Activated CD8-positive, alpha-beta memory T cell treated with anti-CD3 and anti-CD28 coated beads for 24 hours (primary cell): ENCODE measurements at regions not wholly inside any gene's neighbourhood (a gene's known extent, or its start where the extent isn't known, plus 50 kb on each side); places are given as distances from the start of the nearest gene placed in this dataset.

Experiments
- DNase-seq: peaks from one replicate; pipeline ENCODE4 v3.0.0-alpha.2; 2020

DNA sequence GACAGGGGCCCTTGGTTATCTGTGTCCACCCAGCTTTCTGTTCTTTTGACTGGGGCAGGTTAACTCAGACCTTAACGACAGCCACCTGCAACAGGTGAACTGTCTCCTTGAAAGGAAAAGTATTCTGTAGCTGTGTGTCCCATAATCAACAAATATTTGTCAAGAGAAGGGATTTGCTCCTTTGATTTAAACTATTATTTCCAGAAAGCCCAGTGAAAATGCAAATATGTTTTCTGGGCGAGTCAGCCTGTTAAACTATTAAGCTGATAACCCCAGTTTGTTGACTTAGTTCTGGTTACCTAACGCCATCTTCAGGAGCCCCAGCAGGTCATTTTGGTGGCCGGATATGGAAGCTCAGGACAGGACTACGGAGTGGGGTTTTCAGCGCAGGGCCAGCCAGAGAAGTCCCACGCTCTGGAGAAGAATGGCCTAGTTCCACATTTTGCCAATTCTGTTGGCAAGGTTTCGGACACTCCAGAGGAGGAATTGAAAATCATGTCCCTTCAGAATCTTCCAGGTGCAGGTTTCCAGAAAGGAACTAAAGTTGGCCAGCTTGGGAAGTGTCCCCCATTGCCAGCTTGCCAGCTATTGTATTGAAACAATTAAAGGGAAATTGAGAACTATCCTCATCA is 54.5 kb downstream of the ADRA2A start:
- no peak for DNase-seq

DNA sequence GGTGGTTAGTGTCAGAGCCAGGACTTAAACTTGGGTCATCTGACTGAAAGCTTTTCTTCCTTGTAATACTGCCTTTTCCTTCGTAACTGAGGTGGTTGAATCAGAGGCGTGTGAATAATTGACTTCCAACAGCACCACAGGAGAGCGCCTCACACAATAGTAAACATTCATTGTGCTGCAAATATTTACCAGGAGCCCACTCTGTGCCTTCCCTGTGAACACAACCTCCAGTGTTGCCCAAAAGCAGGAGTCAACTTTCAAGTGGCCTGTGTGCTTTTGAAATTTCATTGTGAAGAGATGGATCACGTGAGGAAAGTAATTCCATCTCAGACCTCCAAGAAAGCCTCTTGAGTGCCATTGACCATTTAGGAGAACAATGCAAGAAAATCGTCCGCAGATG is 60.2 kb downstream of the ADRA2A start:
- DNase-seq = no peak

DNA sequence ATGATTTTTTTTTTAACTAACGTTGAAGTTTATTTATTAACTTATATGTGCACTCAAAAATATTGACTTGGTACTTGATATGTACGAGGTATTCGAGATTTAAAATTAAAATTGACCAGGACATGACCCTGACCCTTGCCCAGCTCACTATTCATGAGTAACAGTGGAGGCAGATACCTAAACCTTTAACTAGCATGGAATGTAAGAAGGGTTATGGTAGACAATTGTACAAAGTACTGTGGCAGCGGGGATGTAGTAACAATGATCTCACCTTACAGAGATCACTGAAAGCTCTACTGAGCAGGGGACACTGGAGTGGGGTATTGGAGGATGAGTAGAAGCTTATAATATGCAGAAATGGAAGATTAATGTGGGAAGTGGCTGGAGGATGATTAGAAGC is 60.8 kb downstream of the ADRA2A start:
- peak; percentile 11 for DNase-seq

DNA sequence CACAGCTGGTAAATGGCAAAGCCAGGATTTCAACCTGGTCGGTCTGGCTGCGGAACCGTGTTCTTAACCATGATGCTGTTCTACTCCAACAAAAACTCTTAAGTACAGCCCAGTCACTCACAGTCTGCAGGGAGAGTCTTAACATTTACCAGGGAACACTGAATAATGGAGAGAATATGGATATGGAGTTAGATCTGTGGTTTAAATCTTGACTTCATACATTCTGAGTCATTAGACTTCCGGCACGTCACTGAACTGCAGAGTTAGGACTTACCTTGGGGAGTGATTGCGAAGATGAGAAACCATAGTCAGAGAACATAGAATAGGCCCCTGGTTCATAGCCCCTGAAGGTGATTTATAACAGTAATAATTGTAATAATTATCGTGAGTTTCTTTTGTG is 61.7 kb downstream of the ADRA2A start:
- DNase-seq = no peak

DNA sequence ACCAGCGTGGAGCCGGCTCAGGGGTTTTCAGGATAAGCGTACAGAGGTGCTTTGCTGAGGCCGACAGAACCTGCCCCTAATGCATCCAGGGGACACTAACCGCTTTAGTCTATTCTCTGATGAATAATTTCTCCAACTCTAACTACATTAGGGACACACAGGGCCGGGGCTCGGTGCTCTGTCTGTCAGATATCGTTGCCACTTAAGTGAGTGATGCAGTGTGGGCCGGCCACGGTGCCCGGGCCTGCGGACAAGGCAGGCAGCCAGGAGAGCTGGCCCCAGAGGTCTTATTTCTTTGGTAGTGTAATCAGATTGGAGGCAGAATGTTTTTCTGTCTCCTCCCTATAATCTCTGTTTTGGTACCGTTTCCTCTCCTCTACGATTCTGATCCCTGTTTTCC is 62.7 kb downstream of the ADRA2A start:
- no peak for DNase-seq

DNA sequence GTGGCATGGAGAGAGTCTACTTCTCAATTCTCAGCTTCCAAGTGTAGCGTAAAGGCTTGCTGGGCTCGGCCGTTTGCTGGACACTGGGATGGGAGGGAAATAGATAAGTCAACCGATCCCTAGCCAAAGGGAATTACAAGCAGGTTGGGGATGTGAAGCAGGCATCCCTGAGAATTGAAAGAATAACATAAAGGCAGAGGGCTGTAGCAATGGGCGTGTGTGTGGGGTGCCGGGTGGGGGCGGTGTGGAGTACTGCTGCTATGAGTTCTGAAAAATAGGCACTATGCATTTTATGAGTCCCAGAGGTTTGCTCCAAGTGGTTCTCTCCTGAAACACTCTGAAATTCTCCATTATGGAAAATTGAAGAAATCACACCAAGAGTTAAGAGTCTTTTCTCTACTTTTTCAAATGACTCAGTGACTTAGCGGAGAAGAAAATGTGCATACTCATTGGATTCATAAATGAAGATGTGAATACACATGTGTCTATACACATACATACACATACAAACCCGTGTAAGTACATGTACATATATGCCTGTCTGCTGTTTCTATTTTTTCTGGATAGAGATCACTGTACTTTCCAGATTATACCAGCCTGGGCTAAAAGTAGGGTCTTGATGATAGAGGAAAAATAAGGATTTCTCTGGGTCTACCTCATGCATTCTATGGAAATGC is 65.4 kb downstream of the ADRA2A start:
- DNase-seq = no peak

DNA sequence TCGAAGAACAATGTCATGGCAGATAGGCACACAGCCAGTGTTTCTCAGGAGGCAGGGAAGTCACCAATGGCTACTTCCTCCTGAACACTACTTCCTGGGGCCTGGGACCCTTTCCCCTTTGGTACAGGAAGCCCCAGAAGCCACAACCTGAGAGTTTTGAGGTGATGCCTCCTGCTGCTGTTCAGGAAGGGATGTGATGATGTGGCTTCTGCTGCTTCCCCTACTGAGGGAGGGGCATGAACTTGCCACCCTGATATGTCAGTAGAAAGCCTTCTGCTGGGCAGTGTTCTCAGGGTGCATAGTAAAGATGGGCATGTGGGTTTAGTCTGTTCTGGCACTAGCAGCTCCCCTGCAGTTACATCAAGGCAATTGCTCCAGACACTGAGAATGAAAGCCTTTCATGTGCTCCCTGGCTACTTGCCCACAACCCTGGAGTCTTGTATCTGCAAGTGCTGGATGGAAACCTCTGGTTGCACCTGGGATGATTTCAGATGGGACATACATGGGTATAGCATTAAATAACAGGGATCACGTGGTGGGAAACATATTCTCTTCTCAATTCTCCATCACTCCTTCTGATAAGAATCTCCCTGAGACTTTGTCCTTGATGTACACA is 69.3 kb downstream of the ADRA2A start:
- DNase-seq = no peak

DNA sequence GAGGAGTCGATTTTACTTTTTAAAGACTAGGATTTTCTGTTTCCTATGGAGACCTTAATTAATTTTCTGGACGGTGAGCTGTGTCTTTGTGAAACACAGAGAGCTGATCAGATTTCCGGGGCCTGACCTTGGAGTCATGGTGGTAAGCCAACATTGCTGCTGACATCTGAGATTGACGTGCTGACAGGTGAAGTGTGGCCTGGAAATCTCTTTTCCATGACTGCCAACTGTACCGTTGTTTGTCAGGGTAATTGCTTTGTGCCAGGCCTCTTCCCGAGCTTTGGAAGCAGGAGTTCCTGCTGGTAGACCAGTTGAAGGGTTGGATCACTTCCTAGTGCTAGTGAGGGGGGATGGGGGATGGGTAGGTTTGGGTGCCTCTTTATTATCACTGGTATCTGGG is 71.2 kb downstream of the ADRA2A start:
- no peak for DNase-seq

DNA sequence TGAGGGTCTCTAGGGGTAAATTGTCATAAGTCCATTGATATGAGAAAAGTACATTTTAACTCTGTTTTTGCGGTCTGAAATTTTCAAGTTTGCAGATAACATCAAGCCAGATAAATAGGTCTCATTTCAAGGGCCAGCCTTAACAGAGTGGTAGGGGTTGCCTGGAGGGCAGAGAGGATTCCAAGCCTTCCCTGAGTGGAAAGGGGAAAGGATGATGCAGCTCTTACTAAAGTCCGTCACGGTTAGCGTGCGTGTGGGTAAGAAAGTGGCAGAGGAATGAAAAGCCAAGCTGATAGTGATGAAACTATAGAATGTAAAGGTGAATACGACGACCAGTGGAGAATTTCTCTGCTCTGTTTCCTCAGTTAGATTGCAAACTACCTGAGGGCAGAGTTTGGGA is 71.6 kb downstream of the ADRA2A start:
- DNase-seq = no peak

DNA sequence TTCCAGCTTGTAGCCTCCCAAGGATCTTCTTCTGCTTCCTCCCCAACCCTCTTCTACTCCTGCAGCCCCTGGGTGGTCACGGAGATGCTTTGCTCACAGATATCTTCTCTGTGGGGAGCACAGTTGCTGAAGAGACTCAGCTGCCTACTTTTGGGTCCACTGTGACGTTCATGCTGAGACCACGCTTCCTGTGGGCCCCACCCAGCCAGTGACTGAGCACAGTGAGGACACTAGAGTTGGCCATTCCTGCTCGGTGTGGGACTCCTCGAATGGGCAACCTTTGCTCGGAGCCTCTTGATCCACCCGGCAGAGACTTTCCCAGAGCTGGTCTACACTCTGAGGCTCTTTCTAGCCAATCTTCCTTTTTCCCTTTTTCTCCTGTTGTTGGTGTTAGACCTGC is 73.9 kb downstream of the ADRA2A start:
- DNase-seq = no peak

DNA sequence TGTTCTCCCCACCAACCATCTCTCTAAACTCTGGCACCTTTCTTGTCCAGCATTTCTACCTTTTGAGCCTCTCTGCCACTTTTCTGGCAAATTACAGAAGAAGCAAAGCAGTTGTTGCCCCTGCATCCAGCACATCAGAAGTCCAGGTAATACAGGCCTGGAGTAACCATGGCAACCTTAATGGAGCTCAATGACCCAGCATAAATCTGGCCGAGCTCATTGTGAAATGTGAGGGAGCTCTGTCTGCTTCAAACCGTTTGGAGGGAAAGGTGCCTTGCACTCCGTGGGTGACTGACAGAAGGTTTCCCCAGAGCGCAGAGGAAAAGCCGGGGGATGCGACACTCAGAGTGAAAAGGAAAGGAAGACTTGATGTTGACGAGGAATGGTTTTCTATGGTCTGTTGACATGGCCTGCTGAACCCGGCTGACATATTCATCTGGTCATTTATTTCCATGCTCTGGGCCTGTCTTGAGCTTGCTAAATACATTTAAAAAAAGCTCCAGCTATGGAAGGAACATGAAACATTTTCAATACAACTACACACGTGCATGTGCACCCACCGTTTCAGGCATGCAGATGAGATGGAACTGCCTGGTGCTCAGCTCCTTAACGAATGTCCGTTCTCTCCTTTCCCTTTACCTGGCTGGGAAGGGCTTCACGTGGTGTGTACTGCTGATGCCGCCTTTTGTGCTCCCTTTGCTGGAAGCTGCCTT is 74.9 kb downstream of the ADRA2A start:
- DNase-seq = no peak

DNA sequence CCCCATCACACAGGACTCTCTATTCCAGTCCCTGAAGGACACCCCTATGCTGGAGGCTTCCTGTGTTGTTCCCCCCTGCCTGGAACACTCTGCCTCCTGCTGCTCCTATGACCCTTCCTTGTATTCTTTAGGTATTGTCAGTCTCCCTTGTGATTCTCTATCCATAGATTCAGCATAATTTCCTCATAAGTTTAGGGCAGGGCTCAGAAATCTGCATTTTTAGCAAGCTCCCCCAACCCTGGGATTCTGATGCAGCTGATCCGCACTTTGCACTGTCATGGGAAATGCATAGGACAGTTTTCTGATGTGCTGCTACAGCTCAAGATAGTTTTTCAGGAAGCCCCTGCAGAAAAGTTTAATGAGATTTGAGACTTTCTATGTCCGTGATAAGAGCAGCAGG is 79.9 kb downstream of the ADRA2A start:
- DNase-seq = no peak

DNA sequence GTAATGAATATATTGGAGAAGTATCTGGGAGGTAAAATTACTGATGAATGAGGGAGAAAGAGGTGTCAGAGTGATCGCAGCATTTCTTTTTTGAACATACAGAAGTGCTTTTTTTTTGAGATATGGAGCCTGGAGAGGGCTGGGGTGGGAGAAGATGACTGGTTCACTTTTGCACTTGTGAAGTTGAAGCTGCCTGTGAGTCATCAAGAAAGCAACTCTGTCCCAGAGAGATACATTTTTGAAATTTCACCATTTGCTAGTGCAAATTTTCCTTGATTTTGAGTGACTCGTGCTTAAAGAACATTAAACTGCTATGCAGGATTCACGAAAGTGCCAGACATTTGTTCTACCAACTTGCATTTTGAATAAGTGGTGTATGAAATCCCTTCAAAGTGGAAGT is 81.8 kb downstream of the ADRA2A start:
- DNase-seq = no peak

DNA sequence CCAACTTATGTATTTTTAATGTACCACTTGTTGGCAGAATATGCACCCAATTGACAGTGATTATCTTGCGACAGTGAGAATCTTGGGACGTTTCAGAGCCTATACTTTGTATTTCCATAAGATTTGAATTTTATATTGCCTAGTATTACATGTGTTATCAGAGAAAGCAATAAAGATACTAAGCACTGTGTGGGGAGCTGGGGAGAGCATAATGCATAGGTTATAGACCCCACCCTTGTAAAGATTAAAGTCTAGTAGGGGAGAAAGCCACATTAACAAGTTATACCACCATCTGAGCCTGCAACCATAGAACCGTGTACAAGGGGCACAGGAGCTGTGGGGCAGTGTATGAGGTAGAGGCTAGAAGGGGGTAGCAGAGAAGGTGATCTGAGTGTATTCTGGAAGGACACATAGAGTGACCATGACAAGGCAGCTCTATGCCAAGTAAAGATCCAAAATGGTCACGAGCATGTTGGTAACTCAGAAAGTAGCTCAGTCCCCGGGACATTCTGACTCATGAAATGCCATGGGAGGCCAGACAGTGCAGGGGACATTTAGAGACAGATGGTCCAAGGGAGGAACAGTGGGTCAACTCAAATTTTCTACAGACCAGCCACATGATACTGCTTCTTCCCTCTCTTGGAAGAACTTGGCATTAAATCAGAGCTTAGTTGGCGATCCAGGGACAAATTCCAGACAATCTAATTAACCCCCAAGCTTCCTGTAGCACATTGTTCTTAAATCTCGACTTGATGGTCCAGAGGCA is 84.5 kb downstream of the ADRA2A start:
- DNase-seq = no peak

DNA sequence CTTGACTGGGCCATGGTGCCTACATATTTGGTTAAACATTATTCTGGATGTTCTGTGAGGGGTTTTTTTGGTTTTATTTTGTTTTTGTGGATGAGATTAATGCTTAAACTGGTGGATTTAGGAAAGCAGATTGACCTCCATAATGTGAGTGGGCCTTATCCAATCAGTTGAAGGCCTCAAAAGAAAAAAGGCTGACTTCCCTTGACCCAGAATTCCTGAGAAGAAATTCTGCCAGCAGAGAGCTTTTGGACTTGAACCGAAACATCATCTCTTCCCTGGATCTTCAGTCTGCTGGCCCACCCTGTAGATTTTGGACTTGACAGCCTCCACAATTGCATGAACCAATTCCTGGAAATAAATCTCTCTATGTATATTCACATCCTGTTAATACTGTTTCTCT is 94.4 kb downstream of the ADRA2A start:
- DNase-seq = no peak

DNA sequence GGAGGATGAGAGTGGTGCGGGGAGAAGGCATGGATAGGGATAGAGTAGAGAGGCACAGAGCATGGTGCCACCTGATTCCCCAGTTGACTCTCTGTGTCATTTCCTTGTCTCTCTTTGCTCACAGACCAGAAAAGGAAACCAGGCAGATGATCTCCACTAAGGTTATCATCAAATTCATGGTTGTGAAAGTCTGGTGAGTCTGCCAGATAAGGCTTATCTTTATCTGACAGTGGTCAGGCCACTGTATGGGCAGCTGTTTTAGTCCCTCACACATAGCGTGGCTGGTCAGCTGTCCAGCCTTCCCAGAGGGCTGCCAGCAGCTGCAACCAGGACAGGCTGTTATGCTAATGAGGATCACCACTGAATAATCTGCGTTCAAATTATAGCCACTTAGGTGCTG is 99.0 kb downstream of the ADRA2A start:
- no peak for DNase-seq

DNA sequence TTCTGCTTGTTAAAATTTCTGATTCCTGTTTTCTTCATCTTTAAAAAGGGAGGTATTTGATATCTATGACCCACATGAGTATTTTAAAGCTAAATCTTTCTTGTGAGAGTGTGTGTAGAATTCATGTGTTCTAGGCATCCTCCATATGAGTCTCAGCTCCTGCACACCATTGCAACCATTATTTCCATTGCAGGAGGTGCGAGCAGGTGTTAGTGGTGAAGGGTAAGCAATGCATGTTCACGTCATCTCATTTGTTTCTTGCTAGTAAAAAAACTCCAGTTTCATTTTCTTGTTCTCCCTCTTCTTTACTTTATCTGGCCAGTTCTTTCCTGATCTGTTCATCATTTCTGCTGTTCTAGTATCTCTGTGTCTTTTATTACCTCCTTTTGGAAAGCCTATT is 100.5 kb downstream of the ADRA2A start:
- no peak for DNase-seq

DNA sequence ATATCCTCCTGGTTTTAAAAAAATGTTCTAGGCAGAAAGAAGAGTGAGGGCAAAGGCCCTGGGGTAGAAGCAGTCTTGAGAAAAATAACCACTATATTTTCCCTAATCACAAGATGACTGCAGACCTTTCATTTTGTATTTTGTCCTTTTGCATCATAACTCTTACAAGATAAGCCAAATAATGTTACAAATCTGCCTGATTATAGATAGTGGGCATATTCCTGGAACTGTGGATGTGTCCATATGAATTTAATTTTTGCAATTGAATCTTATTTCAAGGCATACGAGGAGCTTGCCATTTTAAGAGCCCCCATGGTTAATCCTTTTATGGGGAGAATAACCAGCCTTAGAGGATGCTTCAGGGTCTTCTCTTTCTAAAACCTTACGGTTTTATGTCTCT is 102.7 kb downstream of the ADRA2A start:
- no peak for DNase-seq

DNA sequence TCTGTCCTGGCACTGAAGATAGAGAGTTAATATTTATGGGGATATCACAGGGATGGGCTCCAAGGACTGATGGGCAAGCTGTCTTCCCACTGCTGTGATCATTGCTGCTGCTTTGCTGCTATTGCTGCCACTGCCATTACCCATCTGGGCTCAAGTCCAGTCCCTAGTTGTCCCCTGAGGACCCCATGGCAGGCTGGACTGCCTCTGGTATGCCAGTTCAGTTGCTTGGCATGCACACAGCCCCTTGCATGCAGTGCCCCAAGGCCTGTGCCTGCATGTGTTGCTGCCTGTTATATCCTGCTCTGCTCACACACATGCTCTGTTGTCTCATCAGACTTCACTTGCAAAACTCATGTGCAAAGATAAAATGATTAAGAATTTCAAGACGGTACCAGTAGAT is 109.5 kb downstream of the ADRA2A start:
- no peak for DNase-seq

DNA sequence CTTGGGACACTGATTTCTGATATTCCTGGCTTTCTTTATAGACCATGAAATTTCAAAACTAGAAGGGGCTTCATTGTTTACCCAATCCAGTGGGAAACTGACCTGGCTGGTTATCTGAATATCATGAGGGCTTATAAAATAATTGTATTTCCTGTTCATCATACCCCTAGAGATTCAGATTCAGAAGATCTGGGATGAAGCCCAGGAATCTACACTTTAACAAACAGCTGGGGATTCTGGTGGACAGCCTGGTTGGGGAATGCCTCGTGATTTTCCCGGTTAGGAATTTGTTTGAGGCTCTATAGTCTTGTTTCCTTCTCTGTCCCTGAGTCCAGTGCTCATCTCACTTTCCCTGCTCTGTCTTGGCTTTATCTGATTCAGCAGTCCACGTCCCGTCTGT is 110.3 kb downstream of the ADRA2A start:
- DNase-seq = no peak

DNA sequence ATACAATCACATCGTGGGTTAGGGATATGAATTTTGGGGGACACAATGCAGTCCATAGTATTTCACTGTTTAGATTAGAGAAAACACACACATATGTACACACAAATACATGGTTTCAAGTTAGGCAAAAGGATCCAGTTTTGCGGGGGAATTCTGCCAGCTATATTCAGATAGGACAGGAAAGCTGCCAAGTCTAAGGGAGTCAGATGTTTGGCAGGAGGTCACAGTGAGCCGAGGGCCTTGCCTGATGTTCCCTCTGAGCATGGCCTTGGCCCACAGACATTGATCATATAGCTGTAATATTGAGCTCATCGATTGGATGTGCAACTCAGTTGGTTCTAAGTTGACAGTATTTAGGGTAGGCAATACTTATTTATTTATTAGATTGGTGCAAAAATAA is 122.8 kb downstream of the ADRA2A start:
- DNase-seq = no peak

DNA sequence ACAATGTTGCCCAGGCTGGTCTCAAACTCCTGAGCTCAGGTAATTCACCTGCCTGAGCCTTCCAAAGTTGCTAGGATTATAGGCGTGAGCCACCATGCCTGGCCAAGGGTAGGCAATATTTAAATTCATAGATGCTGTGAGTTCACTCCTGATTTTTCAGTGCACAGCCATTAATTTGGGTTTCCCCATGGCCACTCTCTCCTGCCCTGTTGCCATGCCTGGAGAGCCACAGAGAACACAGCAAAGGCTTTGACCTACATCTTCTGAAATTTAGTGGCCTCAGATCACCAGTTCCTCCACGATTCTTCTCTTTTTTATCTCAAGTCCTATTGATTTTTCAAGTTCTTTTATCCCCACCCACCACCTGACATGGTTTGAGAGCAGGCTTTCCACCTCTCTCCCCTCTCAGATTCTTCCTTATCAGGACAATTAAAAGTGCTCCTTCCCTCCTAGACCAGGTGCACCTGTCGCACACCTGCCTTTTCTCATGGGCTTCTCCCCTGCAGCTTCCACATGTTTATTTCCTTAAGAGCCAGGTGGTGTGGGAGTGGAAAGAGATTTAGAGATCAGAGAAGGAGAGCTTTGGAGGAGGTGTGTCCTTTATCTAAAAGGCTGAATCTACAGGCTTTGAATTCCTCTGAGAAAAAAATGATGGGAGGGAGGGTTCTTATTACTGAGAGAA is 123.8 kb downstream of the ADRA2A start:
- no peak for DNase-seq

DNA sequence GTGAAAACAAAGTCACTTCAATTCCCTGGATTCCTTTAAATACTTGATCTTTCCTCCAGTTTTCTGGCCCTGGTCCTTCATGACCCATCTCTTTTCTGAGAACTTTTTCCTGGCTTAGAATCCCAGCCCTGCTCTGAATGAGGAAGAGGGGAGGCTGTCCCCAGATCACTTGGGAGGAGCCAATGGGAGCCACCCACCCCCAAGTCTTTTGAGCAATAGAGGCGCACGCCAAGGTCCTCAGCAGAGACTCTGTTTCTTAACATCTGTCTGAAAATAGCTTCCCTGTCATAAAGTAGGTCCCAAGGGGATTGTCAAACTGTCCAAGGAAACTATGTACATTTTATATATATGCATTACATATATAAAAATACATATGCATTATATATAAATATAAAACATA is 126.8 kb downstream of the ADRA2A start:
- DNase-seq = no peak
